OCI-LY1 (cell line): ENCODE measurements at regions not wholly inside any gene's neighbourhood (a gene's known extent, or its start where the extent isn't known, plus 50 kb on each side); places are given as distances from the start of the nearest gene placed in this dataset.

ENCODE experiments used
- H2AFZ ChIP-seq: fragments of 200-600 bp; sonication (generic), shearing (Covaris generic); 2 replicates; pipeline ENCODE4 v1.6.0; 2014; ENCODE audit warnings: antibody characterized with exemption, mild to moderate bottlenecking, low read length
- H3F3A ChIP-seq: fragments of 200-600 bp; sonication (generic), shearing (Covaris generic); 2 replicates; pipeline ENCODE4 v1.6.0; 2014; ENCODE audit warnings: mild to moderate bottlenecking, antibody characterized with exemption, low read length, moderate library complexity; ENCODE audit not compliant: insufficient read depth
- H3K27ac ChIP-seq: fragments of 200-600 bp; sonication (generic); 2 replicates; pipeline ENCODE4 v1.5.1; 2014; ENCODE audit warnings: low read length, mixed run types, mild to moderate bottlenecking, low read depth; ENCODE audit not compliant: poor library complexity, severe bottlenecking
- H3K27me3 ChIP-seq: fragments of 200-600 bp; sonication (generic); 2 replicates; pipeline ENCODE4 v1.6.0; 2014; ENCODE audit warnings: antibody characterized with exemption, mild to moderate bottlenecking, low read length, moderate library complexity; ENCODE audit not compliant: insufficient read depth
- H3K36me3 ChIP-seq: fragments of 200-600 bp; sonication (generic); 2 replicates; pipeline ENCODE4 v1.6.1; 2014; ENCODE audit warnings: mild to moderate bottlenecking, antibody characterized with exemption, low read length, moderate library complexity, mixed read lengths; ENCODE audit not compliant: insufficient read depth
- H3K4me1 ChIP-seq: fragments of 200-600 bp; sonication (generic); 2 replicates; pipeline ENCODE4 v1.5.1; 2014; ENCODE audit warnings: mild to moderate bottlenecking, low read length, moderate library complexity; ENCODE audit not compliant: insufficient read depth, severe bottlenecking
- H3K4me2 ChIP-seq: fragments of 200-600 bp; sonication (generic), shearing (Covaris generic); 2 replicates; pipeline ENCODE4 v1.6.1; 2014; ENCODE audit warnings: low read length
- H3K4me3 ChIP-seq: fragments of 200-600 bp; sonication (generic); 2 replicates; pipeline ENCODE4 v1.5.1; 2014; ENCODE audit warnings: low read length, low read depth, mild to moderate bottlenecking, mixed read lengths; ENCODE audit not compliant: poor library complexity, severe bottlenecking
- H3K79me2 ChIP-seq: fragments of 200-600 bp; shearing (Covaris generic); 2 replicates; pipeline ENCODE4 v1.6.1; 2016; ENCODE audit warnings: mixed run types, low read length, mixed read lengths; ENCODE audit not compliant: insufficient read depth
- H3K9ac ChIP-seq: fragments of 200-600 bp; sonication (generic), shearing (Covaris generic); 2 replicates; pipeline ENCODE4 v1.6.1; 2014; ENCODE audit warnings: mild to moderate bottlenecking, low read length, mixed read lengths
- H3K9me2 ChIP-seq: fragments of 200-600 bp; sonication (generic), shearing (Covaris generic); 2 replicates; pipeline ENCODE4 v1.6.1; 2014; ENCODE audit warnings: low read depth, mild to moderate bottlenecking, low read length, mixed read lengths
- H3K9me3 ChIP-seq: fragments of 200-600 bp; shearing (Covaris generic); 2 replicates; pipeline ENCODE4 v1.6.1; 2014; ENCODE audit warnings: low read length, mixed read lengths
- H4K20me1 ChIP-seq: fragments of 200-600 bp; sonication (generic), shearing (Covaris generic); 2 replicates; pipeline ENCODE4 v1.6.0; 2016; ENCODE audit warnings: mild to moderate bottlenecking, low read length; ENCODE audit not compliant: insufficient read depth
- EZH2 ChIP-seq: fragments of 200-600 bp; sonication (generic), shearing (Covaris generic); IDR thresholded peaks from 2 replicates; pipeline ENCODE4 v1.8.0; 2017; ENCODE audit warnings: borderline replicate concordance, mixed run types, mild to moderate bottlenecking, antibody characterized with exemption, low read length, moderate library complexity, mixed read lengths
- TF ChIP-seq, protein P1 (sequence below): fragments of 200-600 bp; sonication (generic), shearing (Covaris generic); IDR thresholded peaks from 2 replicates; pipeline ENCODE4 v1.5.1; 2017; ENCODE audit warnings: mild to moderate bottlenecking, antibody characterized with exemption, low read length, moderate library complexity, mixed read lengths

DNA sequence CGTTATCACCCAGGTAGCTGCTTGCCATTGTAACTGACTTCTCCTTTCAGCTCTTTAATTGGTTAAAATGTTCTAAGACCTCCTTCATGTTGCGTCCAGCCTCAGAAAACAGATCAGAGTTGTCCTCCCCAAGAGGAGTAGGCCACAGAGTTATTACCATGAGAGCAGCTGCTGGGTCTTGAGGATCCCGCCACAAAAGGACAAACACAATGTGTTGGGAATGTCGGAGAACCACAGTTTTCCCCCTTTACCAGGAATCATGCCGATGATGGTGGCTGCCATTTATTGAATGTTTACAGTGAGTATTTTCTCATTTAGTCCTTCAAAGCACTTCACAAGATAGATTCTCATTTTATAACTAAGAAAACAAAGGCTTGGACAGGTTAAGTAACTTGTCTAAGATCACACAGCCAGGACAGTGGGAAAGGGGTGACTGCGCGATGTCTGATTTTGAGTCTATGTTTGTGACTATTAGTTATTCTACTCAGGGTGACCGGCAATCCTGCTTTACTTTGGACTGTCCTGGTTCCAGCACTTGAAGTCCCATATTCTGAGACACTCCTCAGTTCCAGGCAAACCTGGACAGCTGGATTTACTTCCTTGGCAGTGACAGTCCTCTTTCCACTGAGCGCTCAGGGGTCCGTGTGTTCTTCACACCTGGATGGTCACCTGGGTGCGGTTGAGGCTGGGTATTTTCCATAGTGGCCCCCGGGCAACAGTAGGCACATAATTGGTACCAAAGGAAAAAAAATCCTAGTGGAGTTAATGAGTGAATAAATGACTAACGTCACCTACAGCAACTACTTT is 93.6 kb downstream of the LIPG start:
- H3K79me2 ChIP-seq = no peaks in the 10 kb centered on the region
- H3K9me2 ChIP-seq = no peaks in the 10 kb centered on the region
- H3K9me3 ChIP-seq = no peaks in the 10 kb centered on the region
- no peaks in the 10 kb centered on the region for H3F3A ChIP-seq
- H4K20me1 ChIP-seq = no peaks in the 10 kb centered on the region
- no peaks in the 10 kb centered on the region for H3K36me3 ChIP-seq
- H3K4me2 ChIP-seq = no peak overlapping the region
- no peak overlapping the region for H3K4me3 ChIP-seq
- no peak overlapping the region for H3K9ac ChIP-seq
- no peak overlapping the region for H3K27ac ChIP-seq
- no peak for TF ChIP-seq EZH2
- TF ChIP-seq, protein P1, sequence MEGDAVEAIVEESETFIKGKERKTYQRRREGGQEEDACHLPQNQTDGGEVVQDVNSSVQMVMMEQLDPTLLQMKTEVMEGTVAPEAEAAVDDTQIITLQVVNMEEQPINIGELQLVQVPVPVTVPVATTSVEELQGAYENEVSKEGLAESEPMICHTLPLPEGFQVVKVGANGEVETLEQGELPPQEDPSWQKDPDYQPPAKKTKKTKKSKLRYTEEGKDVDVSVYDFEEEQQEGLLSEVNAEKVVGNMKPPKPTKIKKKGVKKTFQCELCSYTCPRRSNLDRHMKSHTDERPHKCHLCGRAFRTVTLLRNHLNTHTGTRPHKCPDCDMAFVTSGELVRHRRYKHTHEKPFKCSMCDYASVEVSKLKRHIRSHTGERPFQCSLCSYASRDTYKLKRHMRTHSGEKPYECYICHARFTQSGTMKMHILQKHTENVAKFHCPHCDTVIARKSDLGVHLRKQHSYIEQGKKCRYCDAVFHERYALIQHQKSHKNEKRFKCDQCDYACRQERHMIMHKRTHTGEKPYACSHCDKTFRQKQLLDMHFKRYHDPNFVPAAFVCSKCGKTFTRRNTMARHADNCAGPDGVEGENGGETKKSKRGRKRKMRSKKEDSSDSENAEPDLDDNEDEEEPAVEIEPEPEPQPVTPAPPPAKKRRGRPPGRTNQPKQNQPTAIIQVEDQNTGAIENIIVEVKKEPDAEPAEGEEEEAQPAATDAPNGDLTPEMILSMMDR = no peak
- no peaks in the 10 kb centered on the region for H3K4me1 ChIP-seq
- no peak overlapping the region for H2AFZ ChIP-seq
- H3K27me3 ChIP-seq = no peaks in the 10 kb centered on the region

DNA sequence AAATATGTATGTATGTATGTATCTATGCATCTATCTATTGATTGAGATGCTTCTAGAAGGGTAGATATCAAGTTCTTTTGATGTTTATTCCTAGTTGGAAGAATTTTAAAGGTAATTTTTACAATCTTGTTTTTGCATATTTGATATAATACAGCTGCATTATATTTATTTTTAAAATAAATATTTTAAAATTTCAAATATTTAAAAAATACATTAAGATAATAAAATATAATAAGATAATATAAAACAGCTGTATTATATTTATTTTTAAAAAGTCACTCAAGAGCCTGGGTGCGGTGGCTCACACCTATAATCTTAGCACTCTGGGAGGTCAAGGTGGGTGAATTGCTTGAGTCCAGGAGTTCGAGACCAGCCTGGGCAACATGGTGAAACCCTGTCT is 92.5 kb downstream of the LIPG start:
- Histone ChIP-seq H3K4me3 (no peak overlapping the region), H4K20me1 (no peaks in the 10 kb centered on the region), H3K27ac (no peak overlapping the region), H3K79me2 (no peaks in the 10 kb centered on the region), H3K36me3 (no peaks in the 10 kb centered on the region), H3K27me3 (no peaks in the 10 kb centered on the region), H3K9me3 (no peaks in the 10 kb centered on the region), H3K4me2 (no peak overlapping the region), H3F3A (no peaks in the 10 kb centered on the region), H3K4me1 (no peaks in the 10 kb centered on the region), H3K9ac (no peak overlapping the region), H2AFZ (no peak overlapping the region), H3K9me2 (no peaks in the 10 kb centered on the region)
- TF ChIP-seq, protein P1 = no peak
- no peak for TF ChIP-seq EZH2

DNA sequence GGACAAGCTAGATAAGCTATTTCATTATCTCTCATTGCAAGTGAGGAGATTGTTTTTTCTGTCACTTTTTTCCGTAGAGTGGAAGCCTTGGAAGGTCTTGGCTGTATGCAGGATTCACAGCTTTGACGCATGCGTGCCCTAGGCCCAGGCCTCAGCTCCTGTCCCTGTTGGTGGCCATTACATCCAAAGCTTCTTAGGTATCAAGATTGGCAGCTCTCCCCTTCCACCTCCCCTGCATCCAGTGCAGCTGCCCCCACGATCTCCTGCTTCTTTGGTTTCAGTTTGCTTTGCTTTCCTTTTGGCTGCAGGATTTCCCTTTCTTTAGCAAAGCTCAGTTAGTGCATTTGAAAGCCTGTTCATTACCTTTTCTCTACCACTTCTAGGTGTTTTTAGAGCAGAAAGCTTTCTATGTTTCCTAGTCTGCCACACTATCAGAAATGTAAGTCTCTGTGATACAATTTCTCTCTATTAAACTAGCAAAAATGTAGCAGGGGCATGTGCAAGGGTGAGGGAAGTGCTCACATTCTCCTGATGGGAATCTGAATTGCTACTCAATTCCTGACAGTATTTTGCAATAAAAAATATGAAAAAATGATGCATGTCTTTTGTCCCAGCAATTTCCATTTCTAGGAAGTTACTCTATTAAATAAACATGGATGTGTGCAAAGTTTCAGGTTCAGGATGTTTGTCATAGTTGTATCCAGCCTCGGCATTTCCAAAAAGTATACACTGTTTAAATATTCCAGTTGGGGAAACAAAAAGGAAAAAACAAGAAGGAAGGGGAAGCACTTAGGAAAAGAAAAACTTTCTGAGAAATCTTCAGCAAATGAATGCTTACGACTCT is 91.2 kb downstream of the LIPG start:
- Histone ChIP-seq H3K27me3 (no peaks in the 10 kb centered on the region), H3K79me2 (no peaks in the 10 kb centered on the region), H3K36me3 (no peaks in the 10 kb centered on the region), H3K9me2 (no peaks in the 10 kb centered on the region), H2AFZ (no peak overlapping the region), H3K9ac (no peak overlapping the region), H3K27ac (no peak overlapping the region), H3F3A (no peaks in the 10 kb centered on the region), H4K20me1 (no peaks in the 10 kb centered on the region), H3K9me3 (no peaks in the 10 kb centered on the region), H3K4me2 (no peak overlapping the region), H3K4me1 (no peaks in the 10 kb centered on the region), H3K4me3 (no peak overlapping the region)
- TF ChIP-seq, protein P1 = no peak
- TF ChIP-seq EZH2 = no peak
